Activated naive CD4-positive, alpha-beta T cell treated with anti-CD3 and anti-CD28 coated beads, Interleukin-2, amount 50 U/mL, for 72 hours (primary cell): ENCODE measurements at regions not wholly inside any gene's neighbourhood (a gene's known extent, or its start where the extent isn't known, plus 50 kb on each side); places are given as distances from the start of the nearest gene placed in this dataset.
"Not testable (repeated sequence)": the region's sequence is repeated elsewhere in the genome, so short reads cannot be mapped to it uniquely, and the experiment has no call there.

Source experiments
- ATAC-seq, 2 donors: fragments of 150-1000 bp; cut with Tn5 transposase; 2 replicates each; pipeline ENCODE4 v1.10.0; 2021; ENCODE audit warnings: mild to moderate bottlenecking in 2 of 2, moderate library complexity in 2 of 2
- DNase-seq, 2 donors: peaks; one replicate each; pipeline ENCODE4 v3.0.0; 2021 to 2022; ENCODE audit warnings: low spot score in 2 of 2
- H3K27ac Mint-ChIP-seq, 2 donors: one replicate each; pipeline ENCODE4 v1.8.0; 2022; ENCODE audit warnings: mild to moderate bottlenecking in 2 of 2, mixed read lengths in 2 of 2
- H3K36me3 Mint-ChIP-seq, 2 donors: one replicate each; pipeline ENCODE4 v1.8.0; 2022; ENCODE audit warnings: mixed read lengths in 2 of 2
- H3K9me3 Mint-ChIP-seq, 2 donors: one replicate each; pipeline ENCODE4 v1.8.0; 2022; ENCODE audit warnings: mixed read lengths in 2 of 2

GRCh38 chr14:22296722-22297121, 292.3 kb downstream of the DAD1 start:
- Mint-ChIP-seq H3K36me3 (no peaks in the 10 kb centered on the region), H3K27ac (no peak overlapping the region)
- DNase-seq: no peak

GRCh38 chr14:22296088-22296487, 292.9 kb downstream of the DAD1 start:
- Mint-ChIP-seq H3K27ac (no peak overlapping the region), H3K9me3 (no peaks in the 10 kb centered on the region), H3K36me3 (no peaks in the 10 kb centered on the region)
- DNase-seq (no peak), ATAC-seq (no peak)

More at GRCh38 chr14:22296722-22297121, 292.3 kb downstream of the DAD1 start:
- H3K9me3 Mint-ChIP-seq: no peaks in the 10 kb centered on the region
- ATAC-seq: no peak

- no peak for DNase-seq
- Mint-ChIP-seq H3K9me3 (no peaks in the 10 kb centered on the region), H3K27ac (no peak overlapping the region), H3K36me3 (no peaks in the 10 kb centered on the region)
- ATAC-seq: no peak
Observed at GRCh38 chr14:22291406-22291805, 297.6 kb downstream of the DAD1 start.

GRCh38 chr14:22289570-22289969, 299.5 kb downstream of the DAD1 start:
- DNase-seq (no peak), ATAC-seq (no peak)
- Mint-ChIP-seq H3K36me3 (no peaks in the 10 kb centered on the region), H3K27ac (no peak overlapping the region), H3K9me3 (no peaks in the 10 kb centered on the region)

- no peak for DNase-seq
- Mint-ChIP-seq H3K36me3 (no peaks in the 10 kb centered on the region), H3K27ac (no peak overlapping the region), H3K9me3 (no peaks in the 10 kb centered on the region)
- ATAC-seq: no peak
Observed at GRCh38 chr14:22285991-22286390, 303.0 kb downstream of the DAD1 start.

DNA sequence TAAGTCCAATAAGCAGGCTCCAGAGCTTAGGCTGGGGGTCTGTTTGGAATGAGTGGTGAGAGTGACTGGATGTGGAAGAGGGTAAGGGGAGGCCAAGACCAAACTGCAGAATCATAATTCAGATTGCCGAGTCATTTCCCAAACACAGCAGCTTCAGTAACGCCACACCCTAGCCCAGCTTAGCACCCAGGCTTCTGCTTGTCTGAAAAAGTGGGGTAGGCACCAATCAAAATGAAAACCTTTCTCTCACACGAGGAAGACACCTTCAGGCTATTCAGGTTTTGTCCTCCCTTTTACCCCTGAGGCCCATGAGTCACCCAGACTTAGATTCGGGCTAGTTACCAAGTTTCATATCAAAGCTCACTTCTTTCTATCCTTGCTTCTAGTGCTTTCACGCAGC, 306.1 kb downstream of the DAD1 start:
- peak in 1 of 2 donors; percentile 28 for ATAC-seq

GRCh38 chr14:22282417-22282816, 306.6 kb downstream of the DAD1 start:
- ATAC-seq: no peak
- no peak overlapping the region for H3K27ac Mint-ChIP-seq
- no peak for DNase-seq
- no peaks in the 10 kb centered on the region for H3K36me3 Mint-ChIP-seq
- no peaks in the 10 kb centered on the region for H3K9me3 Mint-ChIP-seq

More for the DNA sequence above, 306.1 kb downstream of the DAD1 start:
- Mint-ChIP-seq H3K27ac (no peak overlapping the region), H3K36me3 (no peaks in the 10 kb centered on the region), H3K9me3 (no peaks in the 10 kb centered on the region)
- no peak for DNase-seq

- not testable (repeated sequence) for ATAC-seq
Observed at GRCh38 chr14:22281447-22281874, 307.6 kb downstream of the DAD1 start.

DNA sequence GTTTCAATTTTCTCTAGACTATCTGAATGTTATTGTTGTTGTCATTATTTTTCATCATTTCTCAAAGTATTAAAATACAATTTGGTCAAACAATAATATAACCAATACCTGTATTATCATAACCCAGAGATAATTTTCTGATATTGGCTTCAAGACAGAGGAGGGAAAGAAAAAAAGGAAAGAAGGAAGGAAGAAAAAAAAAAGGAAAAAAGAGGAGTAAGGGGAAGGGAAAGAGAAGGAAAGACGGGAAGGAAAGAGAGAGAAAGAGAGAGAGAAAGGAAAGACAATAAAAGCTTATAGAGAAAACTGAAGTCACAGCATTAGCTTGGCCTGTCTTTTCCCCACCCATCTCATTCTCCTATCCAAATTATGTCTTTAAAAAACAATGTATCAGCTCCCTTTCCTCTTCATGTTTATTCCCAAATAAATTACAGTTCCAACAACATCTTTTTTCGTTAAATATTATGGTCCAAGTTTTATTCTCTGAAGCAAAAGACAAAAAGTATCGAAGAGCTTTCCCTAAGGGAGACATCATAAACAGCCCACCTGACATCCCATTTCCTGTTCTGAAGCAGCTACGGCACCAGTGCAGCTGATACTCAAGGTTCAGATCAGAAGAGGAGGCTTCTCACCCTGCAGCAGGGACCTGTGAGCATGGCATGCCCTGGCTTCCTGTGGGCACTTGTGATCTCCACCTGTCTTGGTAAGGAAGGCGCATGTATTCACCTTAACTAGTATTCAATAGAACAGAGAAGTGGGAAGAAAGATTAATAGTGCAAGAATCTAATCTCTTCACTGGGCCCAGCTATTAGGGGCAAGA, 308.3 kb downstream of the DAD1 start:
- H3K9me3 Mint-ChIP-seq: no peaks in the 10 kb centered on the region
- peak overlapping the region in 1 of 2 donors; percentile 30 for H3K27ac Mint-ChIP-seq
- DNase-seq (no peak), ATAC-seq (no peak)
- H3K36me3 Mint-ChIP-seq: no peaks in the 10 kb centered on the region

More at GRCh38 chr14:22281447-22281874, 307.6 kb downstream of the DAD1 start:
- not testable (repeated sequence) for DNase-seq, H3K27ac Mint-ChIP-seq, H3K9me3 Mint-ChIP-seq, H3K36me3 Mint-ChIP-seq

DNA sequence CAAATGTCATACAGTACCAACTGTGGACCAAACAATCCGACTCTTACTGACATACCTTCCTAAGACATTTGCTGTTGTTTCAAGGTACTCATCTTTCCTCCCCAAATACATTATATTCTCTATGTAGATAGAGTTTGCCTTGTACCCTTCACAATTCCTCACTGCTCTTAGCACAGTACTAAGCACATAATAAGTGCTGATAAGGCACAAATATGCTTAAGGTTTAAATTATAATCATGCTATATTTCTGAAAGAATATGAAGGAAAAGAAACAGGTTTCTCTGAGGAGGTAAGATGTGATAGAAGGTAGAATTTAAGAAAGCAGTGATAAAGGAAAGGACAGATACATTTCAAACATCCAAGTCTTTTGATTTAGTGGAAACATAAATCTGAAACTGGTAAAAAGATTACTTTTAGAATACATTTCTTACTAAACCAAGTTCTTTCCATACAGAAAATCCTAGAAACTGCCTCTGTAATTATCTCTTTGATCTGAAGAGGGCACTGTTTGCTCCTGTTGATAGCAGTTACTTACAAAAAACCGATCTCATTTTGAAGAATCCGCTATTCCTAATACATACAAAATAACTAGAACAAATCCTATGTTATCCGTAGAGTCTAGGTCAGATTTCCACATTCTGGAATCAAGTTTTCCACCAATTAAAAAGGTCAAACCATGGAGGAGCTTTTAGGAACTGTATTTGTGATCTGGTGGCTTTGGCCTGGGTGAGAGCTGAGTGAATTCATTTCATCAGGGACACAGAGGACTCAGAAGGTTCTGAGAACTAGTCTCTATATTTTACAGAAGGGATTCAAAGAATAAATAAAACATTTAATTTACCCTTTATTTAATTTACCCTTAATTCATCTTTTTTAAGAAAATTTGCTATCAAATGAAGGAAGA, 311.9 kb downstream of the DAD1 start:
- H3K36me3 Mint-ChIP-seq: no peaks in the 10 kb centered on the region
- no peak overlapping the region for H3K27ac Mint-ChIP-seq
- no peak for ATAC-seq
- H3K9me3 Mint-ChIP-seq: no peaks in the 10 kb centered on the region
- no peak for DNase-seq

DNA sequence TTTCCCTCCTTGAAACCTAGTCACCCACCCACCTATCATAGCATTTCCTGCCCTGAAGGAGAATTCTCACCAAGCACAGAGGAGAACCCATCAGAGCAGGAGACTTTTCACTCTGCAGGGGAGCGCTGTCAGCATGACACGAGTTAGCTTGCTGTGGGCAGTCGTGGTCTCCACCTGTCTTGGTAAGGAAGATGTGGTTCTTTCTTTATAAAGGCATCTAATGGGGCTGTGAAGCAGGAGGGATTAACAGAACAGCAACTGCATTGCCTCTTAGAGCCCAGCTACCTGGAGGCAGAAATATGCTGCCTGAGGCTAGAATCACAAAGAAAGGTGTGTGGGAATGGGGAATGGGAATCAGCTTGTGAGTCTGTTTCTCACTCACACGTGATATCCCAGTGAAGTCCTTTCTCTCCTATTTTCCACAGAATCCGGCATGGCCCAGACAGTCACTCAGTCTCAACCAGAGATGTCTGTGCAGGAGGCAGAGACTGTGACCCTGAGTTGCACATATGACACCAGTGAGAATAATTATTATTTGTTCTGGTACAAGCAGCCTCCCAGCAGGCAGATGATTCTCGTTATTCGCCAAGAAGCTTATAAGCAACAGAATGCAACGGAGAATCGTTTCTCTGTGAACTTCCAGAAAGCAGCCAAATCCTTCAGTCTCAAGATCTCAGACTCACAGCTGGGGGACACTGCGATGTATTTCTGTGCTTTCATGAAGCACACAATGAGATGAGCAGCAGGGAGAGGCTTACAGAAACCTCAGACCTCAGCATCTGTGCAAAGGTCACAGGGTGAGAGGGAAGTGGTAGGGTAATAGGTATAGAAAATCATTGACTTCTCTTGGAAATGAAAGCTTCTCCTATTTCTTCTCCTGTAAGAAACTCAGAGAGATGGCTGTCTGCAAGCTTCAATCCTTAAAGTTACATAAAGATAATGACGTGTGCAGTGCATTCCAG, 316.9 kb downstream of the DAD1 start:
- Mint-ChIP-seq H3K27ac (no peak overlapping the region), H3K36me3 (no peaks in the 10 kb centered on the region), H3K9me3 (no peaks in the 10 kb centered on the region)
- ATAC-seq: no peak
- no peak for DNase-seq

GRCh38 chr14:22268875-22269274, 320.1 kb downstream of the DAD1 start:
- ATAC-seq: peak; percentile 47 to 66
- Mint-ChIP-seq H3K9me3 (no peaks in the 10 kb centered on the region), H3K27ac (no peak overlapping the region)

GRCh38 chr14:22266683-22267082, 322.3 kb downstream of the DAD1 start:
- Mint-ChIP-seq H3K9me3 (no peaks in the 10 kb centered on the region), H3K27ac (peak overlapping the region in 1 of 2 donors; percentile 55), H3K36me3 (no peaks in the 10 kb centered on the region)
- ATAC-seq (peak in 1 of 2 donors; percentile 37), DNase-seq (no peak)

More at GRCh38 chr14:22268875-22269274, 320.1 kb downstream of the DAD1 start:
- no peaks in the 10 kb centered on the region for H3K36me3 Mint-ChIP-seq
- DNase-seq: no peak

DNA sequence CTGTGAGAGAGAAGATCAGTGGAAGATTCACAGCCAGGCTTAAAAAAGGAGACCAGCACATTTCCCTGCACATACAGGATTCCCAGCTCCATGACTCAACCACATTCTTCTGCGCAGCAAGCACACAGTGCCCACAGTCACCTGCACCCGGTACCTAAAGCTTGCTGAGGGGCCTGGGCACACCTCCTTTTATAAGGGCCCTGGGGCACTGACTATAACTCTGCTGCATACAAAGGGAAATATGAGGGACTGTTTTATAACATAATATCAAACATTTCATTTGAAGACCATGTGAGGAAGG, 322.9 kb downstream of the DAD1 start:
- Mint-ChIP-seq H3K9me3 (no peaks in the 10 kb centered on the region), H3K27ac (no peak overlapping the region), H3K36me3 (no peaks in the 10 kb centered on the region)
- no peak for DNase-seq
- no peak for ATAC-seq

DNA sequence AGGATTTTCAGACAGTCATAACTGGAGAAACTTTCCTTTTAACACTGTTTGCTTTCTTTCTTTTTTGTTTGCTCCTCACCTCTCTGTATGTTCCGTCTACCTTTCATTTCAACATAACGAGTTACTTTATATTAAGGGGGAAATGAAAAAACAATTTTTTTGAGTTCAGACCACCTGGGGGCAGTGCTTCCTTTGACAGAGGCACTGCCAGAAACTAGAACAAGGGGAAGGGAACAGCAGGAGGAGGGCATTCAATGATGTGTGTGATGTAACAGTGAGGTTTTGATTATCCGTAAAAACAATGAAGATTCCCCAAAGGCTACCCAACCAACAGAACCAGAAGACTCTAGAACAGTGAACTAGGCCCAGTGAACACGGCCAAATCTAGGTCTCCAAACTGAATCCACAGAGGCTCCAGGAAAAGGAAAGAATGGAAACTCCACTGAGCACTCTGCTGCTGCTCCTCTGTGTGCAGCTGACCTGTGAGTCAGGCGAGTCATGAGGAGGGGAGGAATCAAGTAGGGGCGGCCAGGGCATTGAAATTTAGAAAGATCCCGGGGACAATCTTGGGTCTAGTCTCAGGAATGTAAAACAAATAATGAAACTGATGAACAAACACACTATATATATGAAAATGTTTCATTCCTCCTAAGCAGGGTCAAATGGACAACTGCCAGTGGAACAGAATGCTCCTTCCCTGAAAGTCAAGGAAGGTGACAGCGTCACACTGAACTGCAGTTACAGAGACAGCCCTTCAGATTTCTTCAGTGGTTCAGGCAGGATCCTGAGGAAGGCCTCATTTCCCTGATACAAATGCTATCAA, 323.5 kb downstream of the DAD1 start:
- no peak for ATAC-seq
- Mint-ChIP-seq H3K36me3 (no peaks in the 10 kb centered on the region), H3K9me3 (no peaks in the 10 kb centered on the region), H3K27ac (peak overlapping the region in 1 of 2 donors; percentile 44)
- no peak for DNase-seq

DNA sequence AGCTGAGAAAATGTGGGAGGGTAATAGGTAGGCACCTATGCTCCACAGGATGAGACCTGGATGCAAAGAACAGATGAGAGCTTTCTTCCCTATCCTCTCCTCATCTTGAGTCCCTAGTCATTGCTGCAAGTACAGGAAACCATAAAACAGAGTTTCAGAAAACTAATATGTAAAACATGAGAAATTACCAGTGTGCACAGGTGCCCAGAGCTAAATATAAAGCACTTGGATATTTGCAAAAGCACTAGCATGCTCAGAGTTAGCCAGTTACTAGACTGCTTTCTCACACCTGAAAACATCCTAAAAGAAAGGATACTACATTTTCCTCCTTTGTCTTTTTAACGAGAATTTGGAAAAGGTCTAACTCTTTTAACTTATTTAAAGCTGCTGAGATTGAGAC, 324.3 kb downstream of the DAD1 start:
- Mint-ChIP-seq H3K36me3 (no peaks in the 10 kb centered on the region), H3K9me3 (no peaks in the 10 kb centered on the region), H3K27ac (no peak overlapping the region)
- ATAC-seq (no peak), DNase-seq (no peak)
